ENCODE measurements at regions not wholly inside any gene's neighbourhood (a gene's known extent, or its start where the extent isn't known, plus 50 kb on each side); places are given as distances from the start of the nearest gene placed in this dataset.

- ATAC-seq (ENCODE audit: low read depth) (peak; percentile 35; the same call in 1 of the 3 replicates), DNase-seq (ENCODE audit: low spot score) (no peak)
- Histone ChIP-seq H3K27ac (ENCODE audit: poor library complexity, severe bottlenecking) (no peak overlapping the region), H3K9me3 (ENCODE audit: severe bottlenecking) (no peaks in the 10 kb centered on the region), H3K27me3 (ENCODE audit: insufficient read depth, poor library complexity, severe bottlenecking) (no peaks in the 10 kb centered on the region), H3K36me3 (ENCODE audit: low read depth) (no peaks in the 10 kb centered on the region), H3K4me1 (ENCODE audit: insufficient read depth, poor library complexity, severe bottlenecking) (no peaks in the 10 kb centered on the region), H3K4me3 (ENCODE audit: severe bottlenecking) (no peak overlapping the region)
- TF ChIP-seq CTCF (IDR thresholded peaks at IDR 0.05; ENCODE audit: poor library complexity, severe bottlenecking) = no peak
These were observed 784.6 kb downstream of the NR2F2 start for GRCh38 chr15:97114900-97115760.

DNA sequence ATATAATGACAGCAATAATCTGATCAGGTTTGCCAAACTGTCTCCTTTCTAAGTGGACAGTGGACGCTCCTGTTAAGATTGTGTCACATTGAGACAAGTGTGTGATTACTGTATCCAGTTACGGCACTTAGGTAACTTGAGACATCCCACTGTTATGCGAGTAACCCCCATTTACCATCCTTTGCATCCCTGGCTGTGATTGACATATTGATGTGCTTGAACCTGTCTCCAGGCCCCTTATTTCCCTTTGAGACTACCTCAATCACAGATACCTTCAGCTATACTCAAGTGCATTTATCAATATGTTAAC lies 785.2 kb downstream of the NR2F2 start:
- H3K27me3 ChIP-seq (ENCODE audit: insufficient read depth, poor library complexity, severe bottlenecking) = no peaks in the 10 kb centered on the region
- H3K9me3 ChIP-seq (ENCODE audit: severe bottlenecking) = no peaks in the 10 kb centered on the region
- no peak overlapping the region for H3K4me3 ChIP-seq (ENCODE audit: severe bottlenecking)
- DNase-seq (ENCODE audit: low spot score) = no peak
- TF ChIP-seq CTCF (IDR thresholded peaks at IDR 0.05; ENCODE audit: poor library complexity, severe bottlenecking) = no peak
- H3K4me1 ChIP-seq (ENCODE audit: insufficient read depth, poor library complexity, severe bottlenecking) = no peaks in the 10 kb centered on the region
- ATAC-seq (ENCODE audit: low read depth) = no peak
- no peak overlapping the region for H3K27ac ChIP-seq (ENCODE audit: poor library complexity, severe bottlenecking)
- H3K36me3 ChIP-seq (ENCODE audit: low read depth) = no peaks in the 10 kb centered on the region

DNA sequence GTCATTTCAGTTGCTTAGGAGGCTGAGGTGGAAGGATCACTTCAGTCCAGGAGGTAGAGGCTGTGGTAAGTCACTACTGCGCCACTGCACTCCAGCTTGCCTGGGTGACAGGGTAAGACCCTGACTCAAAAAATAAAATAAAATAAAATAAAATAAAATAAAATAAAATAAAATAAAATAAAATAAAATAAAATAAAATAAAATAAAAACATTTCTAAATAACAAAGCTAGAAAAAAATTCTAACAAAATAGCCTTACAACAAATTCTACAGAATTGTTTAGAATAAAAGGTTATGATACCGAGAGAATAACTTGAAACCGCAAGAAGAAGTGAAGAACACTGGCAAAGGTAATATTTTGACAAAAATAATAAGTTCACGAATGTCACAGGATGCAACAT lies 794.3 kb downstream of the NR2F2 start:
- Histone ChIP-seq H3K4me3 (ENCODE audit: severe bottlenecking) (no peak overlapping the region), H3K4me1 (ENCODE audit: insufficient read depth, poor library complexity, severe bottlenecking) (no peaks in the 10 kb centered on the region), H3K27me3 (ENCODE audit: insufficient read depth, poor library complexity, severe bottlenecking) (peaks cover 3% of the 10 kb centered on the region), H3K27ac (ENCODE audit: poor library complexity, severe bottlenecking) (no peak overlapping the region), H3K9me3 (ENCODE audit: severe bottlenecking) (no peaks in the 10 kb centered on the region), H3K36me3 (ENCODE audit: low read depth) (no peaks in the 10 kb centered on the region)
- no peak for DNase-seq (ENCODE audit: low spot score)
- no peak for TF ChIP-seq CTCF (IDR thresholded peaks at IDR 0.05; ENCODE audit: poor library complexity, severe bottlenecking)
- no peak for ATAC-seq (ENCODE audit: low read depth)

DNA sequence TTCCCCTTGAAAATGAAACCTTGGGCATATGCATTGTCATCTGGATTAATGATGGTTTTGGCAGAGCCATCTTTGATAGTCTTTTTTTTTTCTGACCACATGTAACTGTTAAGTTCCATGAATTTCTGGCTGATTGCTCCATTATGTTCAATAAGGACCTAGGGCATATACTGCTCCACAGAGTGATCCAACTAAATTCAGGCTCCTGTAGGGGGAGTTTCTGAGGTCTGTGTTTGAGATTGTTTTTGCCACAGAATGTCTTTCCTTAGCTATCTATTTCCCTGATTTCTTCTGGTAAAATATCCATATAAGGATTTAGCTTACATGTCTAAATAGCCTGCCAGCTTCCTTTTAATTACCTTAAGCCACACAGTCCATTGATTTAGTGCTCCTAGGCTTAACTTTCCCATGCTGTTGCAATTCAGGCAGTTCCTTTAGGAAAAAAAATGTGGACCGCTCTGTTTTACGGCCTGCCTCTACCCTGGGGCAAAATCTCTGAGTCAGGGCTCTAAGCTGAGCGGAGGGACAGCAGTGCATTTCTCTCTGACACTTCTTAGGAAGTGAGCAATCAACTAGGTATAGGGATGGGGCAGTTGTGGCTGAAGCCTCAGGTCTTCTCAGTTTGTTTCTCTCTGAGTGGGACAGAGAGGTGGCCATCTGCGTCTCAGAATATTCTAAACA lies 796.2 kb downstream of the NR2F2 start:
- no peak for DNase-seq (ENCODE audit: low spot score)
- no peak overlapping the region for H3K27ac ChIP-seq (ENCODE audit: poor library complexity, severe bottlenecking)
- no peaks in the 10 kb centered on the region for H3K36me3 ChIP-seq (ENCODE audit: low read depth)
- no peaks in the 10 kb centered on the region for H3K4me1 ChIP-seq (ENCODE audit: insufficient read depth, poor library complexity, severe bottlenecking)
- H3K9me3 ChIP-seq (ENCODE audit: severe bottlenecking) = no peaks in the 10 kb centered on the region
- TF ChIP-seq CTCF (IDR thresholded peaks at IDR 0.05; ENCODE audit: poor library complexity, severe bottlenecking) = no peak
- peak; percentile 86 for ATAC-seq (ENCODE audit: low read depth)
- peaks cover 3% of the 10 kb centered on the region for H3K27me3 ChIP-seq (ENCODE audit: insufficient read depth, poor library complexity, severe bottlenecking)
- no peak overlapping the region for H3K4me3 ChIP-seq (ENCODE audit: severe bottlenecking)

- no peak for ATAC-seq (ENCODE audit: low read depth)
- TF ChIP-seq CTCF (IDR thresholded peaks at IDR 0.05; ENCODE audit: poor library complexity, severe bottlenecking) = no peak
- no peak overlapping the region for H3K4me3 ChIP-seq (ENCODE audit: severe bottlenecking)
- peaks cover 3% of the 10 kb centered on the region for H3K27me3 ChIP-seq (ENCODE audit: insufficient read depth, poor library complexity, severe bottlenecking)
- H3K4me1 ChIP-seq (ENCODE audit: insufficient read depth, poor library complexity, severe bottlenecking) = no peaks in the 10 kb centered on the region
- no peak for DNase-seq (ENCODE audit: low spot score)
- H3K9me3 ChIP-seq (ENCODE audit: severe bottlenecking) = no peaks in the 10 kb centered on the region
- H3K27ac ChIP-seq (ENCODE audit: poor library complexity, severe bottlenecking) = no peak overlapping the region
- no peaks in the 10 kb centered on the region for H3K36me3 ChIP-seq (ENCODE audit: low read depth)
These were observed 799.2 kb downstream of the NR2F2 start for GRCh38 chr15:97129674-97130073.
